DOHH2 (cell line): ENCODE measurements at regions not wholly inside any gene's neighbourhood (a gene's known extent, or its start where the extent isn't known, plus 50 kb on each side); places are given as distances from the start of the nearest gene placed in this dataset.

Experiments
- H3F3A ChIP-seq: fragments of 200-600 bp; sonication (generic), shearing (Covaris generic); 2 replicates; pipeline ENCODE4 v1.6.0; 2016; ENCODE audit warnings: antibody characterized with exemption, mild to moderate bottlenecking; ENCODE audit not compliant: control insufficient read depth, insufficient read depth
- H3K27ac ChIP-seq: fragments of 200-600 bp; sonication (generic); 2 replicates; pipeline ENCODE4 v1.5.1; 2014; ENCODE audit warnings: low read depth, mild to moderate bottlenecking, low read length, moderate library complexity
- H3K27me3 ChIP-seq: fragments of 200-600 bp; sonication (generic); 2 replicates; pipeline ENCODE4 v1.6.1; 2014; ENCODE audit warnings: mild to moderate bottlenecking, low read length, mixed read lengths; ENCODE audit not compliant: control insufficient read depth
- H3K36me3 ChIP-seq: fragments of 200-600 bp; sonication (generic); 2 replicates; pipeline ENCODE4 v1.6.1; 2014; ENCODE audit warnings: mild to moderate bottlenecking, low read length, moderate library complexity, mixed read lengths; ENCODE audit not compliant: control insufficient read depth
- H3K4me1 ChIP-seq: fragments of 200-600 bp; sonication (generic); 2 replicates; pipeline ENCODE4 v1.6.1; 2014; ENCODE audit warnings: mild to moderate bottlenecking, low read length, mixed read lengths; ENCODE audit not compliant: control insufficient read depth
- H3K4me2 ChIP-seq: fragments of 200-600 bp; sonication (generic); 2 replicates; pipeline ENCODE4 v1.6.0; 2014; ENCODE audit warnings: mild to moderate bottlenecking, low read length, moderate library complexity
- H3K4me3 ChIP-seq: fragments of 200-600 bp; sonication (generic); 2 replicates; pipeline ENCODE4 v1.5.1; 2014; ENCODE audit warnings: mild to moderate bottlenecking, low read length, mixed read lengths
- H3K79me2 ChIP-seq: fragments of 200-600 bp; sonication (generic); 2 replicates; pipeline ENCODE4 v1.6.1; 2014; ENCODE audit warnings: mild to moderate bottlenecking, low read length, mixed read lengths; ENCODE audit not compliant: control insufficient read depth
- H3K9me2 ChIP-seq: fragments of 200-600 bp; sonication (generic); replicated peaks from 2 replicates; pipeline ENCODE4 v1.6.1; 2014; ENCODE audit warnings: mild to moderate bottlenecking, low read length, mixed read lengths; ENCODE audit not compliant: control insufficient read depth
- H3K9me3 ChIP-seq: fragments of 200-600 bp; sonication (generic); 2 replicates; pipeline ENCODE4 v1.6.1; 2014; ENCODE audit warnings: antibody characterized with exemption, low read length, mixed read lengths; ENCODE audit not compliant: control insufficient read depth, insufficient read depth
- H4K20me1 ChIP-seq: fragments of 200-600 bp; sonication (generic); 2 replicates; pipeline ENCODE4 v1.6.0; 2014; ENCODE audit warnings: low read depth, mild to moderate bottlenecking, antibody characterized with exemption, low read length, moderate library complexity; ENCODE audit not compliant: control insufficient read depth, insufficient read depth
- CTCF ChIP-seq: fragments of 200-600 bp; sonication (generic); IDR thresholded peaks from one replicate; pipeline ENCODE4 v1.5.1; 2014; ENCODE audit warnings: antibody characterized with exemption, mild to moderate bottlenecking, low read depth, low read length; ENCODE audit not compliant: poor library complexity, severe bottlenecking
- EZH2phosphoT487 ChIP-seq: fragments of 200-600 bp; sonication (generic); IDR thresholded peaks from 2 replicates; pipeline ENCODE4 v1.6.1; 2017; ENCODE audit warnings: borderline replicate concordance, mild to moderate bottlenecking, antibody characterized with exemption, low read length, moderate library complexity, mixed read lengths

- peaks cover 15% of the 10 kb centered on the region for H3K9me3 ChIP-seq
- no peaks in the 10 kb centered on the region for H3F3A ChIP-seq
- H3K4me1 ChIP-seq: no peaks in the 10 kb centered on the region
- no peak overlapping the region for H3K4me2 ChIP-seq
- H3K27me3 ChIP-seq: no peaks in the 10 kb centered on the region
- no peaks in the 10 kb centered on the region for H3K9me2 ChIP-seq
- H3K36me3 ChIP-seq: no peaks in the 10 kb centered on the region
- no peaks in the 10 kb centered on the region for H3K79me2 ChIP-seq
- no peak overlapping the region for H3K27ac ChIP-seq
- no peaks in the 10 kb centered on the region for H4K20me1 ChIP-seq
- TF ChIP-seq EZH2phosphoT487: no peak
- TF ChIP-seq CTCF: no peak
- H3K4me3 ChIP-seq: no peak overlapping the region
Observed at GRCh38 chr4:115365185-115365584, 251.8 kb upstream of the NDST4 start.

GRCh38 chr4:115361781-115362180, 248.4 kb upstream of the NDST4 start:
- TF ChIP-seq CTCF (no peak), EZH2phosphoT487 (no peak)
- Histone ChIP-seq H3K4me2 (no peak overlapping the region), H3K79me2 (no peaks in the 10 kb centered on the region), H3K9me2 (no peaks in the 10 kb centered on the region), H3K4me3 (no peak overlapping the region), H3K27me3 (no peaks in the 10 kb centered on the region), H4K20me1 (no peaks in the 10 kb centered on the region), H3K4me1 (no peaks in the 10 kb centered on the region), H3K27ac (no peak overlapping the region), H3F3A (no peaks in the 10 kb centered on the region), H3K9me3 (peaks cover 15% of the 10 kb centered on the region), H3K36me3 (no peaks in the 10 kb centered on the region)

- Histone ChIP-seq H3K27me3 (no peaks in the 10 kb centered on the region), H3K4me2 (no peak overlapping the region), H3K27ac (no peak overlapping the region), H3F3A (no peaks in the 10 kb centered on the region), H3K9me3 (peaks cover 3% of the 10 kb centered on the region; the same call in 1 of the 2 replicates), H3K79me2 (no peaks in the 10 kb centered on the region), H3K9me2 (no peaks in the 10 kb centered on the region), H3K36me3 (no peaks in the 10 kb centered on the region), H3K4me3 (no peak overlapping the region), H3K4me1 (no peaks in the 10 kb centered on the region), H4K20me1 (no peaks in the 10 kb centered on the region)
- TF ChIP-seq CTCF (no peak), EZH2phosphoT487 (no peak)
Observed at GRCh38 chr4:115360431-115360830, 247.0 kb upstream of the NDST4 start.

GRCh38 chr4:115357776-115358175, 244.4 kb upstream of the NDST4 start:
- no peak overlapping the region for H3K4me2 ChIP-seq
- H3K36me3 ChIP-seq: no peaks in the 10 kb centered on the region
- TF ChIP-seq EZH2phosphoT487 (no peak), CTCF (no peak)
- H3K4me1 ChIP-seq: no peaks in the 10 kb centered on the region
- no peaks in the 10 kb centered on the region for H3K27me3 ChIP-seq
- H3K9me2 ChIP-seq: no peaks in the 10 kb centered on the region
- peaks cover 22% of the 10 kb centered on the region; the same call in 1 of the 2 replicates for H3K9me3 ChIP-seq
- H3K79me2 ChIP-seq: no peaks in the 10 kb centered on the region
- no peak overlapping the region for H3K4me3 ChIP-seq
- H3F3A ChIP-seq: no peaks in the 10 kb centered on the region
- no peak overlapping the region for H3K27ac ChIP-seq
- no peaks in the 10 kb centered on the region for H4K20me1 ChIP-seq
